ENCODE measurements at regions not wholly inside any gene's neighbourhood (a gene's known extent, or its start where the extent isn't known, plus 50 kb on each side); places are given as distances from the start of the nearest gene placed in this dataset.

DNA sequence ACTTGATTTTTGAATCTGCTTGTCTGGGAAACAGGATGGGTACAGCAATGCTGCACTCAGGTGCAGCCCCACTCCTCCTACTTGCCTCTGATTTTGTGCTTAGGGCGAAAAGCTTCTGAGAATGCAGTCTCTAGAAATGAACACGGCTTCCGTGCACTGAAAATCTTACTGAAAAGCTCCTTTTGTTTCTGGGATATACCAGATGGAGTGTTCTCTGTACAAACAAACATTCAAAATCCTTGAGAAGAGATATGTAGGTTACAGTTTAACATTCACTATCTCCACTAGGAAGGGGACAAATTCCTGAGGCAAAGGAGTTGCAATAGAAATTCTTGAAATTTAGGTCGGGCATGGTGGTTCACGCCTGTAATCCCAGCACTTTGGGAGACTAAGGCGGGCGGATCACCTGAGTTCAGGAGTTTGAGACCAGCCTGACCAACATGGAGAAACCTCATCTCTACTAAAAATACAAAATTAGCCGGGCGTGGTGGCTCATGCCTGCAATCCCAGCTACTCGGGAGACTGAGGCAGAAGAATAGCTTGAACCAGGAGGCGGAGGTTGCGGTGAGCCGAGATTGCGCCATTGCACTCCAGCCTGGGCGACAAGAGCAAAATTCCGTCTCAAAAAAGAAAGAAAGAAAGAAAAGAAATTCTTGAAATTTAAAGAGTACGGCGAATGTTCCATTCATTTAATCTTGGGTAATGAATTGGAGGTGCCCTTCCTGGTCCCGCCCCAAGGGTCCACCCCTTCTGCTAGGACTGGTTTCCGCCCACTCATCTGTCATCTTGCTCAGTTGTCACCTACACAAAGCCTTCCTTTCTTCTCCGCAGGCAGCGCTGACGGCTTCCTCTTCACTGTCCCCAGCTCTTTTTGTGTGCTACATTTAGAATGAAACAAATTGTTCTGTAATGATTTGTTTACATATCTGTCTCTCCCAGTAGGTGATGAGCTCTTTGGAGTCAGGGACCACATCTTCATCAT lies 92.4 kb downstream of the SOCS6 start:
- H3K27me3 ChIP-seq (ENCODE audit: control insufficient read depth, insufficient read depth, low read length) = no peaks in the 10 kb centered on the region
- intact Hi-C loops (cut with micrococcal nuclease; ENCODE audit: unreplicated experiment) (loop anchor here (5.0 kb wide), 1 partner anchor 41 kb away; no protein-coding TSS in a partner anchor), in situ Hi-C loops (cut with HindIII; ENCODE audit: low pct_unique_long_range_greater_than_20kb, low sequenced_read_pairs) (no loop called here)
- no peaks in the 10 kb centered on the region for H3K36me3 ChIP-seq (ENCODE audit: control insufficient read depth, insufficient read depth, low read length)
- ChIA-PET POLR2A (no interaction called here), CTCF (no interaction called here)
- H3K4me1 ChIP-seq (ENCODE audit: control insufficient read depth, insufficient read depth, low read length) = peaks cover 77% of the 10 kb centered on the region
- ATAC-seq = peak; percentile 68
- TF ChIP-seq POLR2AphosphoS5 (IDR thresholded peaks at IDR 0.05; ENCODE audit: low read depth, low read length) = peak; percentile 10; the same call in 1 of the 2 replicates
- TF ChIP-seq, protein P1, sequence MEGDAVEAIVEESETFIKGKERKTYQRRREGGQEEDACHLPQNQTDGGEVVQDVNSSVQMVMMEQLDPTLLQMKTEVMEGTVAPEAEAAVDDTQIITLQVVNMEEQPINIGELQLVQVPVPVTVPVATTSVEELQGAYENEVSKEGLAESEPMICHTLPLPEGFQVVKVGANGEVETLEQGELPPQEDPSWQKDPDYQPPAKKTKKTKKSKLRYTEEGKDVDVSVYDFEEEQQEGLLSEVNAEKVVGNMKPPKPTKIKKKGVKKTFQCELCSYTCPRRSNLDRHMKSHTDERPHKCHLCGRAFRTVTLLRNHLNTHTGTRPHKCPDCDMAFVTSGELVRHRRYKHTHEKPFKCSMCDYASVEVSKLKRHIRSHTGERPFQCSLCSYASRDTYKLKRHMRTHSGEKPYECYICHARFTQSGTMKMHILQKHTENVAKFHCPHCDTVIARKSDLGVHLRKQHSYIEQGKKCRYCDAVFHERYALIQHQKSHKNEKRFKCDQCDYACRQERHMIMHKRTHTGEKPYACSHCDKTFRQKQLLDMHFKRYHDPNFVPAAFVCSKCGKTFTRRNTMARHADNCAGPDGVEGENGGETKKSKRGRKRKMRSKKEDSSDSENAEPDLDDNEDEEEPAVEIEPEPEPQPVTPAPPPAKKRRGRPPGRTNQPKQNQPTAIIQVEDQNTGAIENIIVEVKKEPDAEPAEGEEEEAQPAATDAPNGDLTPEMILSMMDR (IDR thresholded peaks at IDR 0.05) = no peak
- no TSS peak for BruUV-seq (replicated peaks)
- H3K4me3 ChIP-seq (ENCODE audit: low read depth in 2 of 2, low read length in 2 of 2) = peak overlapping the region; percentile 13 to 32; a peak in 3 of 4 replicates
- H3K27ac ChIP-seq (ENCODE audit: low read length) = peak overlapping the region; percentile 98
- H3K9me3 ChIP-seq (ENCODE audit: control insufficient read depth, insufficient read depth, low read depth, low read length) = no peaks in the 10 kb centered on the region
- DNase-seq (ENCODE audit: low read depth, low spot score) = no peak
